Vagina (tissue), 2 donors: ENCODE measurements at regions not wholly inside any gene's neighbourhood (a gene's known extent, or its start where the extent isn't known, plus 50 kb on each side); places are given as distances from the start of the nearest gene placed in this dataset.

ENCODE experiments used
- CTCF ChIP-seq, 3 experiments: fragments of 450-650 bp in 2 of 3; fragments of 200-600 bp in 1 of 3; sonication (generic) in 1 of 3; IDR thresholded peaks; one replicate each; pipeline ENCODE4 v1.5.1; 2017 to 2019; ENCODE audit warnings: antibody characterized with exemption in 3 of 3, mild to moderate bottlenecking in 2 of 3, moderate library complexity in 2 of 3
- POLR2A ChIP-seq, 2 donors: fragments of 450-650 bp; IDR thresholded peaks; one replicate each; pipeline ENCODE4 v1.6.1; 2017; ENCODE audit warnings: antibody characterized with exemption in 2 of 2, mild to moderate bottlenecking in 2 of 2, moderate library complexity in 2 of 2
- POLR2AphosphoS5 ChIP-seq, 2 donors: sonication (generic); formaldehyde crosslinking; IDR thresholded peaks; one replicate each; pipeline ENCODE4 v1.9.0; 2017; ENCODE audit warnings: antibody characterized with exemption in 2 of 2, mild to moderate bottlenecking in 2 of 2, low read depth in 1 of 2; ENCODE audit not compliant: insufficient read depth in 1 of 2

GRCh38 chr6:147666255-147666654, 157.8 kb downstream of the SAMD5 start:
- TF ChIP-seq CTCF (IDR thresholded peaks at IDR 0.05): no peak
- no peak for TF ChIP-seq POLR2AphosphoS5 (IDR thresholded peaks at IDR 0.05; ENCODE audit: insufficient read depth in 1 of 2, low read depth in 1 of 2)
- TF ChIP-seq POLR2A (IDR thresholded peaks at IDR 0.05): no peak
